GM19397 (cell line): ENCODE measurements at regions not wholly inside any gene's neighbourhood (a gene's known extent, or its start where the extent isn't known, plus 50 kb on each side); places are given as distances from the start of the nearest gene placed in this dataset.

Experiments
- ATAC-seq: cut with Tn5 transposase; IDR thresholded peaks from one replicate; pipeline ENCODE4 v1.9.1; 2021; ENCODE audit warnings: mild to moderate bottlenecking, moderate library complexity; ENCODE audit not compliant: unreplicated experiment

GRCh38 chr5:15027764-15028163 is 156.2 kb upstream of the ANKH start:
- no peak for ATAC-seq

GRCh38 chr5:15026944-15027343 is 155.4 kb upstream of the ANKH start:
- no peak for ATAC-seq

GRCh38 chr5:15026011-15026893 is 154.7 kb upstream of the ANKH start:
- ATAC-seq, result no peak

- ATAC-seq, result no peak
Measured at GRCh38 chr5:15023846-15024245, 152.3 kb upstream of the ANKH start.

- no peak for ATAC-seq
Measured at GRCh38 chr5:15023266-15023665, 151.7 kb upstream of the ANKH start.

GRCh38 chr5:15021266-15022046 is 149.9 kb upstream of the ANKH start:
- no peak for ATAC-seq

- no peak for ATAC-seq
Measured at GRCh38 chr5:15020736-15021135, 149.2 kb upstream of the ANKH start.

GRCh38 chr5:15014809-15015208 is 143.2 kb upstream of the ANKH start:
- no peak for ATAC-seq

- no peak for ATAC-seq
Measured at GRCh38 chr5:15013654-15014463, 142.3 kb upstream of the ANKH start.

- no peak for ATAC-seq
Measured at GRCh38 chr5:15012061-15012460, 140.5 kb upstream of the ANKH start.

- no peak for ATAC-seq
Measured at GRCh38 chr5:15010936-15011335, 139.4 kb upstream of the ANKH start.

GRCh38 chr5:15009420-15009819 is 137.8 kb upstream of the ANKH start:
- ATAC-seq, result no peak

GRCh38 chr5:15008921-15009320 is 137.3 kb upstream of the ANKH start:
- no peak for ATAC-seq

- no peak for ATAC-seq
Measured at GRCh38 chr5:15008476-15008875, 136.9 kb upstream of the ANKH start.

- ATAC-seq, result no peak
Measured at GRCh38 chr5:15007646-15008045, 136.1 kb upstream of the ANKH start.

GRCh38 chr5:15004506-15004905 is 132.9 kb upstream of the ANKH start:
- no peak for ATAC-seq

GRCh38 chr5:15003511-15003920 is 131.9 kb upstream of the ANKH start:
- ATAC-seq, result peak; percentile 79

- ATAC-seq, result no peak
Measured at GRCh38 chr5:15002791-15003190, 131.2 kb upstream of the ANKH start.

GRCh38 chr5:15002173-15002572 is 130.6 kb upstream of the ANKH start:
- ATAC-seq, result no peak

GRCh38 chr5:15001517-15001916 is 129.9 kb upstream of the ANKH start:
- ATAC-seq, result no peak

GRCh38 chr5:14998491-14998890 is 126.9 kb upstream of the ANKH start:
- ATAC-seq, result no peak
